Trophoblast cell (in vitro differentiated cells and primary cell): ENCODE measurements at regions not wholly inside any gene's neighbourhood (a gene's known extent, or its start where the extent isn't known, plus 50 kb on each side); places are given as distances from the start of the nearest gene placed in this dataset.
A peak's percentile ranks its signal among the peaks of the same experiment; 100 is the strongest.
"Not testable (repeated sequence)": the region's sequence is repeated elsewhere in the genome, so short reads cannot be mapped to it uniquely, and the experiment has no call there.

Source experiments
- DNase-seq, 2 donors: peaks; one replicate each; pipeline ENCODE4 v3.0.0-alpha.2; 2016
- H2AFZ ChIP-seq: 2 replicates; pipeline ENCODE4 v1.6.1; 2013; ENCODE audit warnings: low read length, moderate library complexity, mild to moderate bottlenecking; ENCODE audit not compliant: insufficient read depth, poor library complexity
- H2AK5ac ChIP-seq: 2 replicates; pipeline ENCODE4 v1.6.1; 2013; ENCODE audit warnings: mild to moderate bottlenecking, low read length
- H2BK120ac ChIP-seq: 2 replicates; pipeline ENCODE4 v1.6.1; 2013; ENCODE audit warnings: low read length, mild to moderate bottlenecking, moderate library complexity; ENCODE audit not compliant: insufficient read depth, poor library complexity
- H2BK12ac ChIP-seq: 2 replicates; pipeline ENCODE4 v1.6.1; 2013; ENCODE audit warnings: mild to moderate bottlenecking, low read length, moderate library complexity
- H2BK5ac ChIP-seq: 2 replicates; pipeline ENCODE4 v1.6.1; 2013; ENCODE audit warnings: low read length, low read depth, moderate library complexity, mild to moderate bottlenecking; ENCODE audit not compliant: poor library complexity
- H3K14ac ChIP-seq: 2 replicates; pipeline ENCODE4 v1.6.1; 2013; ENCODE audit warnings: mild to moderate bottlenecking, low read length
- H3K18ac ChIP-seq: 2 replicates; pipeline ENCODE4 v1.6.1; 2013; ENCODE audit warnings: mild to moderate bottlenecking, low read length
- H3K23ac ChIP-seq: 2 replicates; pipeline ENCODE4 v1.6.1; 2013; ENCODE audit warnings: low read length
- H3K27ac ChIP-seq: 2 replicates; pipeline ENCODE4 v1.5.1; 2013; ENCODE audit warnings: low read depth, mild to moderate bottlenecking, inconsistent platforms, low read length, moderate library complexity
- H3K27me3 ChIP-seq: 2 replicates; pipeline ENCODE4 v1.6.1; 2013; ENCODE audit warnings: inconsistent platforms, mild to moderate bottlenecking, low read length, moderate library complexity; ENCODE audit not compliant: insufficient read depth
- H3K36me3 ChIP-seq, 2 experiments: 1 replicate in 1 of 2; 2 replicates in 1 of 2; pipeline ENCODE4 v1.6.1; 2013; ENCODE audit warnings: low read length in 2 of 2, mild to moderate bottlenecking in 2 of 2, moderate library complexity in 1 of 2; ENCODE audit not compliant: insufficient read depth in 2 of 2, control insufficient read depth in 1 of 2
- H3K4ac ChIP-seq: 2 replicates; pipeline ENCODE4 v1.6.1; 2013; ENCODE audit warnings: low read depth, mild to moderate bottlenecking, low read length, moderate library complexity
- H3K4me1 ChIP-seq, 2 experiments: 1 replicate in 1 of 2; 2 replicates in 1 of 2; pipeline ENCODE4 v1.6.1; 2013; ENCODE audit warnings: low read length in 2 of 2, mild to moderate bottlenecking in 2 of 2, moderate library complexity in 1 of 2; ENCODE audit not compliant: insufficient read depth in 2 of 2, control insufficient read depth in 1 of 2
- H3K4me2 ChIP-seq: 2 replicates; pipeline ENCODE4 v1.6.1; 2013; ENCODE audit warnings: inconsistent platforms, mild to moderate bottlenecking, low read length, moderate library complexity
- H3K4me3 ChIP-seq: 2 replicates; pipeline ENCODE4 v1.5.1; 2013; ENCODE audit warnings: mild to moderate bottlenecking, low read depth, low read length, inconsistent platforms
- H3K79me1 ChIP-seq: one replicate; pipeline ENCODE4 v1.6.1; 2013; ENCODE audit warnings: low read length
- H3K79me2 ChIP-seq: 2 replicates; pipeline ENCODE4 v1.6.1; 2013; ENCODE audit warnings: low read length, mild to moderate bottlenecking; ENCODE audit not compliant: control insufficient read depth, insufficient read depth, poor library complexity
- H3K9ac ChIP-seq: 2 replicates; pipeline ENCODE4 v1.6.1; 2013; ENCODE audit warnings: mild to moderate bottlenecking, low read length
- H3K9me3 ChIP-seq: 2 replicates; pipeline ENCODE4 v1.6.1; 2013; ENCODE audit warnings: low read depth, mild to moderate bottlenecking, control low read depth, inconsistent platforms, low read length; ENCODE audit not compliant: insufficient read depth
- H4K12ac ChIP-seq: 2 replicates; pipeline ENCODE4 v1.6.1; 2013; ENCODE audit warnings: low read depth, mild to moderate bottlenecking, low read length, moderate library complexity
- H4K8ac ChIP-seq: 2 replicates; pipeline ENCODE4 v1.6.1; 2013; ENCODE audit warnings: low read depth, mild to moderate bottlenecking, low read length, moderate library complexity
- H4K91ac ChIP-seq: one replicate; pipeline ENCODE4 v1.6.1; 2013; ENCODE audit warnings: low read depth, mild to moderate bottlenecking, low read length, moderate library complexity
- WGBS: extraction: QIAGEN DNeasy Blood & Tissue Kit; methylation state at CpG from one replicate; pipeline ENCODE4 v1.1.7; 2013; ENCODE audit warnings: missing lambda C conversion rate; ENCODE audit not compliant: insufficient read length, insufficient coverage; ENCODE audit errors: extremely low coverage; 5-methylcytosine and 5-hydroxymethylcytosine counted together

GRCh38 chr4:187127456-187127855, 403.8 kb upstream of the FAT1 start:
- H3K9me3 ChIP-seq = peaks cover 2% of the 10 kb centered on the region

GRCh38 chr4:187128222-187128621, 404.6 kb upstream of the FAT1 start:
- Histone ChIP-seq H2AK5ac (no peak overlapping the region), H3K23ac (no peak overlapping the region), H4K8ac (no peak overlapping the region), H3K79me1 (no peaks in the 10 kb centered on the region), H3K18ac (no peak overlapping the region), H3K36me3 (no peaks in the 10 kb centered on the region), H3K27me3 (no peaks in the 10 kb centered on the region), H2BK5ac (no peak overlapping the region), H2AFZ (no peak overlapping the region), H2BK120ac (no peak overlapping the region), H3K4me1 (no peaks in the 10 kb centered on the region), H2BK12ac (no peak overlapping the region), H3K4me3 (no peak overlapping the region), H4K91ac (no peak overlapping the region), H3K4me2 (no peak overlapping the region), H3K9ac (no peak overlapping the region), H3K4ac (no peak overlapping the region), H3K27ac (no peak overlapping the region), H4K12ac (no peak overlapping the region), H3K79me2 (no peaks in the 10 kb centered on the region), H3K14ac (no peak overlapping the region), H3K9me3 (peaks cover 2% of the 10 kb centered on the region)
- no CpG with 5 or more reads among the region's 11 CpGs for WGBS
- DNase-seq = peak; percentile 38 to 68

More at GRCh38 chr4:187127456-187127855, 403.8 kb upstream of the FAT1 start:
- no peak overlapping the region for H3K4me2 ChIP-seq
- no peak overlapping the region for H3K4ac ChIP-seq
- H2AFZ ChIP-seq = no peak overlapping the region
- H2AK5ac ChIP-seq = no peak overlapping the region
- no CpG with 5 or more reads among the region's 3 CpGs for WGBS
- no peaks in the 10 kb centered on the region for H3K36me3 ChIP-seq
- H3K79me1 ChIP-seq = no peaks in the 10 kb centered on the region
- no peak overlapping the region for H3K4me3 ChIP-seq
- no peak overlapping the region for H2BK120ac ChIP-seq
- DNase-seq = no peak
- H3K9ac ChIP-seq = no peak overlapping the region
- H3K79me2 ChIP-seq = no peaks in the 10 kb centered on the region
- no peak overlapping the region for H2BK12ac ChIP-seq
- H3K4me1 ChIP-seq = no peaks in the 10 kb centered on the region
- no peak overlapping the region for H4K8ac ChIP-seq
- no peak overlapping the region for H2BK5ac ChIP-seq
- H3K27me3 ChIP-seq = no peaks in the 10 kb centered on the region
- no peak overlapping the region for H3K23ac ChIP-seq
- no peak overlapping the region for H4K12ac ChIP-seq
- H4K91ac ChIP-seq = no peak overlapping the region
- no peak overlapping the region for H3K14ac ChIP-seq
- no peak overlapping the region for H3K27ac ChIP-seq
- no peak overlapping the region for H3K18ac ChIP-seq

- Histone ChIP-seq H3K4me3 (no peak overlapping the region), H4K8ac (no peak overlapping the region), H3K9me3 (peaks cover 2% of the 10 kb centered on the region), H3K4me2 (no peak overlapping the region), H3K18ac (no peak overlapping the region), H3K4me1 (no peaks in the 10 kb centered on the region), H3K79me2 (no peaks in the 10 kb centered on the region), H4K91ac (no peak overlapping the region), H2AK5ac (no peak overlapping the region), H3K36me3 (no peaks in the 10 kb centered on the region), H3K9ac (no peak overlapping the region), H2AFZ (no peak overlapping the region), H3K27ac (no peak overlapping the region), H3K27me3 (no peaks in the 10 kb centered on the region), H2BK5ac (no peak overlapping the region), H3K14ac (no peak overlapping the region), H2BK12ac (no peak overlapping the region), H3K4ac (no peak overlapping the region), H3K23ac (no peak overlapping the region), H2BK120ac (no peak overlapping the region), H4K12ac (no peak overlapping the region), H3K79me1 (no peaks in the 10 kb centered on the region)
- WGBS = no CpG with 5 or more reads among the region's 8 CpGs
- DNase-seq = peak; percentile 6 to 34
These were observed 405.3 kb upstream of the FAT1 start for GRCh38 chr4:187128976-187129375.

DNA sequence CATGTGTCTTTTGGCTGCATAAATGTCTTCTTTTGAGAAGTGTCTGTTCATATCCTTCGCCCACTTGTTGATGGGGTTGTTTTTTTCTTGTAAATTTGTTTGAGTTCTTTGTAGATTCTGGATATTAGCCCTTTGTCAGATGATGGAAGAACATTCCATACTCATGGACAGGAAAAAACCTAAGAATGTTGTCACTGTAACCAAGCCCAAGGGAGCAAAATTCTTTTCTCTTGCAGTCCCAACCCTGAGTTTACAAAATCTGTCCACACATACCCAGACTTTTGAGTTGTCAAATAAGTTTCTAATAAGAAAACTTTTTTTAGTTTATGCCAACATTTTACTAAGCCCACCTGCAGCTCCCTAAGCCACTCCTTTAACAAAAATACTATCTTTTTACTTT, 408.2 kb upstream of the FAT1 start:
- no CpG with 5 or more reads among the region's 1 CpG for WGBS
- not testable (repeated sequence) for H3K27ac ChIP-seq

More for the DNA sequence above, 408.2 kb upstream of the FAT1 start:
- not testable (repeated sequence) for H3K9ac ChIP-seq, H3K79me1 ChIP-seq, H3K36me3 ChIP-seq, H4K8ac ChIP-seq, H4K12ac ChIP-seq, H3K4ac ChIP-seq, H3K14ac ChIP-seq, H2BK5ac ChIP-seq, H3K23ac ChIP-seq, H3K9me3 ChIP-seq, H3K4me2 ChIP-seq, DNase-seq, H3K4me1 ChIP-seq, H4K91ac ChIP-seq, H3K4me3 ChIP-seq, H3K27me3 ChIP-seq, H2BK120ac ChIP-seq, H2AK5ac ChIP-seq, H2BK12ac ChIP-seq, H2AFZ ChIP-seq, H3K79me2 ChIP-seq, H3K18ac ChIP-seq
